HL-60 (cell line): ENCODE measurements at regions not wholly inside any gene's neighbourhood (a gene's known extent, or its start where the extent isn't known, plus 50 kb on each side); places are given as distances from the start of the nearest gene placed in this dataset.
"Not testable (repeated sequence)": the region's sequence is repeated elsewhere in the genome, so short reads cannot be mapped to it uniquely, and the experiment has no call there.

Source experiments
- DNase-seq, 2 experiments: peaks; one replicate each; pipeline ENCODE4 v3.0.0-alpha.2; 2010 to 2020; ENCODE audit warnings: low read depth in 1 of 2, low spot score in 1 of 2
- H3K27ac ChIP-seq: fragments of 250-450 bp; sonication (Bioruptor Pico); replicated peaks from 2 replicates; pipeline ENCODE4 v1.5.1; 2020; ENCODE audit warnings: mild to moderate bottlenecking, moderate library complexity
- H3K27me3 ChIP-seq: fragments of 250-450 bp; sonication (Bioruptor Pico); 2 replicates; pipeline ENCODE4 v1.5.1; 2021; ENCODE audit warnings: mild to moderate bottlenecking, moderate library complexity; ENCODE audit not compliant: insufficient read depth, poor library complexity, severe bottlenecking
- H3K4me3 ChIP-seq: replicated peaks from 2 replicates; pipeline ENCODE4 v1.5.1; 2011; ENCODE audit warnings: mild to moderate bottlenecking, control low read depth, low read length; ENCODE audit not compliant: insufficient read depth
- GABPA ChIP-seq: IDR thresholded peaks from 2 replicates; pipeline ENCODE4 v1.6.1; 2012; ENCODE audit warnings: low read depth
- POLR2AphosphoS5 ChIP-seq: IDR thresholded peaks from 2 replicates; pipeline ENCODE4 v1.6.1; 2012; ENCODE audit warnings: low read depth
- SPI1 ChIP-seq: IDR thresholded peaks from 2 replicates; pipeline ENCODE4 v1.6.1; 2012; ENCODE audit warnings: low read depth, mild to moderate bottlenecking, borderline replicate concordance
- TF ChIP-seq, protein P1 (sequence below): IDR thresholded peaks from one replicate; pipeline ENCODE4 v1.5.1; 2011; ENCODE audit warnings: low read length, control low read depth, inconsistent platforms; ENCODE audit not compliant: insufficient read depth
- TF ChIP-seq, protein P2 (sequence below): IDR thresholded peaks from 2 replicates; pipeline ENCODE4 v1.6.1; 2012; ENCODE audit warnings: low read depth; ENCODE audit not compliant: insufficient replicate concordance

DNA sequence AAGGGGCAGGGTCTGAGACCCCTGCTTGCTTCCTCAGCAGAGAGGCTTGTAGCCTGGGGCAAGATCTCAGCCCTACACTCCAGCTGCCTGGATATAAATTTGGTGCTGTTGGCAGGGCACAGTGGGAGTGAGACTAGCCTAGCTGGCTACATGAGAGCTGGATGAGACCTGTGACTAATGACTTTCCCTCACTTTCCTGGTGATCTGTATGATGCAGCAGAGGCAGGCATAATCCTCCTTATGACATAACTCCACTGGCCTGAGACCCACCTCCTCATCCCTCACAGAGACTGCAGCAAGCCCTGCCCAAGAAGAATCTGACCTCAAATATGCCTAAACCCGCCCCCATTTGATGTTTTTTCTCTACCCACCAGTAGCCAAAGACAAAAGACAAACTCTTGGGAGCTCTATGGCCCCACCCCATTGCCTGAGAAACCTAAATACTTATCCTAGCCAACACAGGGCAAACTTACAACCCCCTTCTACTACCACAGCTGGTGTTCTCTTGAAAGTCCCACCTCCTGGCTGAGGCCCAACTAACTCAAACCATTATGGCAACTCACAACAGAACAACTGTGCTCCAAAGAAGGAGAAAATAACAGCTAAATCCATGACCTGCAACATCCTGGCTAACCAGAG is 102.7 kb downstream of the NR4A2 start:
- no peak for DNase-seq

DNA sequence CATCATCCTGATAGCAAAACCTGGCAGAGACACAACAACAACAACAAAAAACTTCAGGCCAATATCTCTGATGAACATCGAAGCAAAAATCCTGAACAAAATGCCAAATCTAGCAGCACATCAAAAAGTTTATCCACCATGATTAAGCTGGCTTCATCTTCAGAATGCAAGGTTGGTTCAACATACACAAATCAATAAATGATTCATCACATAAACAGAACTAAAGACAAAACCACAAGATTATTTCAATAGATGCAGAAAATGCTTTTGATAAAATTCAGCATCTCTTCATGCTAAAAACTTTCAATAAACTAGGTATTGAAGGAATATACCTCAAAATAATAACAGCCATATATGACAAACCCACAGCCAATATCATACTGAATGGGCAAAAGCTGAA is 109.2 kb downstream of the NR4A2 start:
- H3K27ac ChIP-seq, DNase-seq, H3K27me3 ChIP-seq, H3K4me3 ChIP-seq: not testable (repeated sequence)

More for the DNA sequence above, 102.7 kb downstream of the NR4A2 start:
- Histone ChIP-seq H3K4me3 (no peak overlapping the region), H3K27me3 (no peaks in the 10 kb centered on the region), H3K27ac (no peak overlapping the region)
- TF ChIP-seq, protein P1, sequence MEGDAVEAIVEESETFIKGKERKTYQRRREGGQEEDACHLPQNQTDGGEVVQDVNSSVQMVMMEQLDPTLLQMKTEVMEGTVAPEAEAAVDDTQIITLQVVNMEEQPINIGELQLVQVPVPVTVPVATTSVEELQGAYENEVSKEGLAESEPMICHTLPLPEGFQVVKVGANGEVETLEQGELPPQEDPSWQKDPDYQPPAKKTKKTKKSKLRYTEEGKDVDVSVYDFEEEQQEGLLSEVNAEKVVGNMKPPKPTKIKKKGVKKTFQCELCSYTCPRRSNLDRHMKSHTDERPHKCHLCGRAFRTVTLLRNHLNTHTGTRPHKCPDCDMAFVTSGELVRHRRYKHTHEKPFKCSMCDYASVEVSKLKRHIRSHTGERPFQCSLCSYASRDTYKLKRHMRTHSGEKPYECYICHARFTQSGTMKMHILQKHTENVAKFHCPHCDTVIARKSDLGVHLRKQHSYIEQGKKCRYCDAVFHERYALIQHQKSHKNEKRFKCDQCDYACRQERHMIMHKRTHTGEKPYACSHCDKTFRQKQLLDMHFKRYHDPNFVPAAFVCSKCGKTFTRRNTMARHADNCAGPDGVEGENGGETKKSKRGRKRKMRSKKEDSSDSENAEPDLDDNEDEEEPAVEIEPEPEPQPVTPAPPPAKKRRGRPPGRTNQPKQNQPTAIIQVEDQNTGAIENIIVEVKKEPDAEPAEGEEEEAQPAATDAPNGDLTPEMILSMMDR: no peak
- TF ChIP-seq, protein P2, sequence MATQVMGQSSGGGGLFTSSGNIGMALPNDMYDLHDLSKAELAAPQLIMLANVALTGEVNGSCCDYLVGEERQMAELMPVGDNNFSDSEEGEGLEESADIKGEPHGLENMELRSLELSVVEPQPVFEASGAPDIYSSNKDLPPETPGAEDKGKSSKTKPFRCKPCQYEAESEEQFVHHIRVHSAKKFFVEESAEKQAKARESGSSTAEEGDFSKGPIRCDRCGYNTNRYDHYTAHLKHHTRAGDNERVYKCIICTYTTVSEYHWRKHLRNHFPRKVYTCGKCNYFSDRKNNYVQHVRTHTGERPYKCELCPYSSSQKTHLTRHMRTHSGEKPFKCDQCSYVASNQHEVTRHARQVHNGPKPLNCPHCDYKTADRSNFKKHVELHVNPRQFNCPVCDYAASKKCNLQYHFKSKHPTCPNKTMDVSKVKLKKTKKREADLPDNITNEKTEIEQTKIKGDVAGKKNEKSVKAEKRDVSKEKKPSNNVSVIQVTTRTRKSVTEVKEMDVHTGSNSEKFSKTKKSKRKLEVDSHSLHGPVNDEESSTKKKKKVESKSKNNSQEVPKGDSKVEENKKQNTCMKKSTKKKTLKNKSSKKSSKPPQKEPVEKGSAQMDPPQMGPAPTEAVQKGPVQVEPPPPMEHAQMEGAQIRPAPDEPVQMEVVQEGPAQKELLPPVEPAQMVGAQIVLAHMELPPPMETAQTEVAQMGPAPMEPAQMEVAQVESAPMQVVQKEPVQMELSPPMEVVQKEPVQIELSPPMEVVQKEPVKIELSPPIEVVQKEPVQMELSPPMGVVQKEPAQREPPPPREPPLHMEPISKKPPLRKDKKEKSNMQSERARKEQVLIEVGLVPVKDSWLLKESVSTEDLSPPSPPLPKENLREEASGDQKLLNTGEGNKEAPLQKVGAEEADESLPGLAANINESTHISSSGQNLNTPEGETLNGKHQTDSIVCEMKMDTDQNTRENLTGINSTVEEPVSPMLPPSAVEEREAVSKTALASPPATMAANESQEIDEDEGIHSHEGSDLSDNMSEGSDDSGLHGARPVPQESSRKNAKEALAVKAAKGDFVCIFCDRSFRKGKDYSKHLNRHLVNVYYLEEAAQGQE: no peak
- no peak for TF ChIP-seq GABPA
- TF ChIP-seq POLR2AphosphoS5: no peak

DNA sequence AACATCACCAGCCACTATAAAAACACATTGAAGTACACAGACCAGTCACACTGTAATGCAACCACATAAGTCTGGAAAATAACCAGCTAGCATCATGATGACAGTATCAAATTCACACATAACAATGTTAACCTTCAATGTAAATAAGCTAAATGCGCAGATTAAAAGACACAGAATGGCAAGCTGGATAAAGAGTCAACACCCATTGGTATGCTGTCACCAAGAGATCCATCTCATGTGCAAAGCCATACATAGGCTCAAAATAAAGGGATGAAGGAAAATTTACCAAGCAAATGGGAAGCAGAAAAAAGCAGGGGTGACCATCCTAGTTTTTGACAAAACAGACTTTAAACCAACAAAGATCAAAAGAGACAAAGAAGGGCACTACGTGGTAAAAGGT is 110.8 kb downstream of the NR4A2 start:
- no peak overlapping the region for H3K27ac ChIP-seq
- no peak overlapping the region for H3K4me3 ChIP-seq
- H3K27me3 ChIP-seq: no peaks in the 10 kb centered on the region
- TF ChIP-seq, protein P2: no peak
- TF ChIP-seq, protein P1: no peak
- TF ChIP-seq GABPA: no peak
- no peak for TF ChIP-seq POLR2AphosphoS5
- TF ChIP-seq SPI1: no peak
- DNase-seq: no peak

DNA sequence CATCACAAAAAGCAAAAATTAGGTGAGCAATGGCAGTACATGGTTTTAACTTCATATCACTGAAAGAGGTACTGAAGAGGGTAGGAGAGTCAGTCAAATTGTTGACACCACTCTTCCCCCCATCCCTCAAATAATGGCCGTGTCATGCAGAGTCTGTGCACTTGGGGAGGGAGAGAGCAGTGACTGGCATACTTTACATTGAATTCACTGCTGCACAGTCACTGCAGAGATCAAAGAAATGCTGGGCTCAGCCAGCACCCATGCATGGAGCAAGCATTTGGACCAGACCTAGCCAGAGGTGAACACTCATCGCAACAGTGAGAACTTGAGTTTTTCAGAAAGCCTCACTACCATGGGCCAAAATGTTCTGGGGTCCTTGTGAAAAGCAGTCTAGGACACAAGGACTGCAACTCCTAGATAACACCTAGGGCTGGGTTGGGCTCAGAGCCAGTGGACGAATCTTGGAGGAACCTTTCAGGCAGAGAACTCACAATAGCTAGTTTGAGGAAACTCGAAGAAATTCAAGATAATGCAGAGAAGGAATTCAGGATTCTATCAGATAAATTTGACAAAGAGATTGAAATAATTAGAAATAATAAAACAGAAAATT is 112.9 kb downstream of the NR4A2 start:
- TF ChIP-seq, protein P1: no peak
- TF ChIP-seq GABPA (no peak), POLR2AphosphoS5 (no peak), SPI1 (no peak)
- TF ChIP-seq, protein P2: no peak
- Histone ChIP-seq H3K27ac (no peak overlapping the region), H3K27me3 (no peaks in the 10 kb centered on the region), H3K4me3 (no peak overlapping the region)
- no peak for DNase-seq
